MG63 (cell line): ENCODE measurements at regions not wholly inside any gene's neighbourhood (a gene's known extent, or its start where the extent isn't known, plus 50 kb on each side); places are given as distances from the start of the nearest gene placed in this dataset.
A peak's percentile ranks its signal among the peaks of the same experiment; 100 is the strongest.

Experiments used
- DNase-seq: peaks from one replicate; pipeline ENCODE4 v3.0.0-alpha.2; 2020
- H3K27me3 ChIP-seq: fragments of 250-450 bp; sonication (Bioruptor Pico); 2 replicates; pipeline ENCODE4 v1.5.1; 2020; ENCODE audit warnings: mild to moderate bottlenecking, moderate library complexity
- H3K36me3 ChIP-seq: fragments of 250-450 bp; sonication (Bioruptor Pico); 2 replicates; pipeline ENCODE4 v1.5.1; 2020; ENCODE audit warnings: mild to moderate bottlenecking, moderate library complexity
- H3K4me3 ChIP-seq: fragments of 250-450 bp; sonication (Bioruptor Pico); 2 replicates; pipeline ENCODE4 v1.5.1; 2020; ENCODE audit warnings: mild to moderate bottlenecking, moderate library complexity
- H3K9me3 ChIP-seq: fragments of 250-450 bp; sonication (Bioruptor Pico); 2 replicates; pipeline ENCODE4 v1.5.1; 2020; ENCODE audit warnings: mild to moderate bottlenecking, moderate library complexity

DNA sequence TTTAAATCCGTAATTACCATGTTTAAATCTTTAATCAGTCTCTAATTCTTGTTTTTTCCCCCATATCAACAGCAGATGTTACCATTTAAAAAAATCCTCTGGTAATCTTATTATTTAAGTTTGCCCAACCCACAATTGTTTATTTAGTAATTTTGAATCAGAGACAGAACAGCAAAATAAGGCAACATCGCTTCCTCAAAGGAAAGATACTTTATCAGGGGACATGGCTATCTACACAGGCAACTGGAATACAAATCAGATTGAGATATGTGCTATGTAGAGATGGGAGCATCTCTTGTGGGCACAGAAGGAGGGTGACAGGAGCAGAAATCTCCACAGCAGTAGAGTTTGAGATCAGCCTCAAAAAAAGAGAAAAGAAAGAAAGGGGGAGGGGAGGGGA, 674.4 kb downstream of the SEMA5A start:
- Histone ChIP-seq H3K27me3 (no peaks in the 10 kb centered on the region), H3K36me3 (no peaks in the 10 kb centered on the region), H3K9me3 (no peaks in the 10 kb centered on the region), H3K4me3 (no peak overlapping the region)
- DNase-seq = no peak

DNA sequence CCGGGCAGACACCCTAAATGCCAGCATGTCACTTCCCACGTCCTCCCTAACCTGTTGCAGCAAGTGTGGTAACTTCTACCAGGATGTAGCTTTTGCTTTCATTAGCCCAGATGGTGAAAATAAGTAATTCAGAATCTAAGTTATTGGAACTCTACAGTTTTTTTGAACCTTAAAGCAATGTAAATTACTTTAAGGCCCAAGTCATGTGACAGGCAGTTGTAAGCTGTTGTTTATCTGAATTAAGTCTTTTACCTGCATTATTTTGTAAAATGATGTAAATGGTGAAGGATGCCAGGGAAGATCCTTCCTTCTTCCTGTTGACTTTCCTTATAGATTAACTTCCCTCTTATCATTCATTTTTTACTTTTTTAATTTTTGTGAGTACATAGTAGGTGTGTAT, 670.2 kb downstream of the SEMA5A start:
- Histone ChIP-seq H3K9me3 (no peaks in the 10 kb centered on the region), H3K36me3 (no peaks in the 10 kb centered on the region), H3K27me3 (no peaks in the 10 kb centered on the region), H3K4me3 (no peak overlapping the region)
- DNase-seq = no peak

DNA sequence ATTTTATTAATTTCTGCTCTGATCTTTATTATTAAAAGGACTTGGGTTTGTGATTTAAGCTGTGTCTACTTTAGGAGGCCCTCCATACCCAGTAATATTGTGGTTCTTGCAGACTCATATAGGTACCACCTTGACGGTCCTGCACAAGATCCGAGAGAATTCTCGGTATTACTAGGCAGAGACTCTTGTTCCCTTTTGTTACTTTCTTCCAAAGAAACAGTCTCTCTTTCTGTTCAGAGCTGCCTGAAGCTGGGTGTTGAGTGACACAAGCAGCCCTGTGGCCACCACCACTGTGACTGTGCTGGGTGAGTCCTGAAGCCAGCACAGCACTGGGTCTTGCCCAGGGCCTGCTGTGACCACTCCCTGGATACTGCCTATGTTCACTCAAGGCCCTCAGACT, 666.6 kb downstream of the SEMA5A start:
- Histone ChIP-seq H3K36me3 (no peaks in the 10 kb centered on the region), H3K4me3 (no peak overlapping the region), H3K27me3 (no peaks in the 10 kb centered on the region), H3K9me3 (no peaks in the 10 kb centered on the region)
- no peak for DNase-seq

DNA sequence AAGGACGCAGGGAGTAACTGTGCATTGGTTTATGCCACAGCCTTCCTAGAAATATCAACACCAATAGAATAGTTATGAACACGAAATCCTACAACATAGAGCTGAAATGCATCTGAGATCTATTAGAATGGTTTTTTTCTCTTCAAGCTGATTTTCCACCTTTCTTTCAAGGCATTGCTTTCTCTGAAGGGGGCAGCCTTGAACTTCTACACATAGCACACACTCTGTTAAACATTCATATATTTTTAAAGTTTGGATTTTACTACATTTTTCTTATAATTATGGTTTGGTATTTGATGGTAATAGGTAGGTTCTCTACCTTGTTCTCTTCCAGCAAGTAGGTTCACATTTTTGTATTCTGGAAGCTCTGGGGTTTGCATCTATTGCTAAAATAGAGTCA, 661.8 kb downstream of the SEMA5A start:
- DNase-seq = no peak
- H3K4me3 ChIP-seq = no peak overlapping the region
- H3K9me3 ChIP-seq = peaks cover 11% of the 10 kb centered on the region
- H3K27me3 ChIP-seq = no peaks in the 10 kb centered on the region
- H3K36me3 ChIP-seq = no peaks in the 10 kb centered on the region

DNA sequence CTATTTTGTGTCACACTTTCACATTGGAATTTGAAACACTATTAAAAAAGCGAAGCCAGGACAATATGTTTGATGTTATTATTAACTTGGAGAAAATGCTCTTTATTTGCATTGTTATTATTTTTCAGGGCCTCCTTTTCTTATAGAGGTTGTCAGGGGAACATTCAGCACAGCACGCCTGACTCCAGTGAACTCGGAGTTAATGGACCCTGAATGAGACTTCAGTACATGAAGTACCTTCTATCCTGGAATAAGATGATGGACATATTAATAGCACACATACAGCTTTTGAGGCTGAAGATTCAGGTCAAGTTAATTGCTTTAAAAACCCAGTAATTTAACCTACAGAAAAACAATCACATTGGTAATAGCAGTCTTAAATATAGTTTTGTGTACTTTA, 652.9 kb downstream of the SEMA5A start:
- Histone ChIP-seq H3K9me3 (no peaks in the 10 kb centered on the region), H3K4me3 (no peak overlapping the region)

GRCh38 chr5:8894031-8894430, 651.8 kb downstream of the SEMA5A start:
- no peak for DNase-seq
- Histone ChIP-seq H3K27me3 (no peaks in the 10 kb centered on the region), H3K9me3 (no peaks in the 10 kb centered on the region; the same call in 1 of the 2 replicates), H3K36me3 (no peaks in the 10 kb centered on the region), H3K4me3 (no peak overlapping the region)

More for the DNA sequence above, 652.9 kb downstream of the SEMA5A start:
- no peak for DNase-seq
- Histone ChIP-seq H3K27me3 (no peaks in the 10 kb centered on the region), H3K36me3 (no peaks in the 10 kb centered on the region)

DNA sequence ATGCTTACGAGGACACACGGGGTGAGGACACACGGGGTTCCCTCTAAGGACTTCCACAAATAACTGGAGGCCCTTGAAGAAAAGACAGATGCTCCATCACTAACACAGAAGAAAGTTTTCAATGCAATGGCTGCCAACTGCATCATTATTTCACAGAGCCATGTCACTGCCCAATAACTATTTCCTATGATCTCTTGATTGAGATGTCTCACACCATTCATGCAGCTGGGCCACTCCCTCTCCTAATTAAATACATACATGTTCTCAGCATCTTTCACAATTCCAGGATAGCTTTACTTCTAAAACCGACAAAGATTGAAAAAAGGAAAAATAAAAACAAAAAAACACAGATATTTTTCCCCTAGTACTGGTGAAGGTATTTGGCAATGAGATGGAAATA, 650.8 kb downstream of the SEMA5A start:
- no peaks in the 10 kb centered on the region for H3K36me3 ChIP-seq
- no peak for DNase-seq
- H3K4me3 ChIP-seq = no peak overlapping the region

GRCh38 chr5:8895599-8895998, 650.3 kb downstream of the SEMA5A start:
- H3K4me3 ChIP-seq = no peak overlapping the region
- H3K9me3 ChIP-seq = no peaks in the 10 kb centered on the region; the same call in 1 of the 2 replicates
- H3K36me3 ChIP-seq = no peaks in the 10 kb centered on the region
- no peaks in the 10 kb centered on the region for H3K27me3 ChIP-seq
- no peak for DNase-seq

More for the DNA sequence above, 650.8 kb downstream of the SEMA5A start:
- H3K9me3 ChIP-seq = no peaks in the 10 kb centered on the region; the same call in 1 of the 2 replicates
- no peaks in the 10 kb centered on the region for H3K27me3 ChIP-seq

DNA sequence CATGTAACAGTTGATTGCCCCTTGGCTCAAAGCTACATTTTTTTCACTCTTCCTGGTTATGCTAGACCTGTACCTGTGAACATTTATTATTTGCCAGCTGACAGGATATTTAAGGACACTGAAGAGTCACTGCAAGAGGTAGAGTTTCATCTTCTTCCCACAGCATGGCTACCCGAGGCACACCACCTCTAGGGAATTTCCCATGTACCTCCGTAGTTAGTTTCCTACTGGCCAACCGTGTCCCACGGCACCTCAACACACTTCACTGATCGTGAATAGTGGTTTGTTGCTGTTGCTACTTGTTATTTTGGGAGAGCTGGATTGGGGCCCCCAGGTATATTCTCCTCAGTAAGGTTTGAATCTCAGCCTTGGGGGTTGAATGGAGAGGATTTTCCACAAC, 648.6 kb downstream of the SEMA5A start:
- H3K4me3 ChIP-seq = no peak overlapping the region
- H3K9me3 ChIP-seq = no peaks in the 10 kb centered on the region; the same call in 1 of the 2 replicates
- no peak for DNase-seq
- H3K27me3 ChIP-seq = no peaks in the 10 kb centered on the region
- H3K36me3 ChIP-seq = no peaks in the 10 kb centered on the region

GRCh38 chr5:8905021-8905420, 640.9 kb downstream of the SEMA5A start:
- Histone ChIP-seq H3K9me3 (peaks cover 3% of the 10 kb centered on the region; the same call in 1 of the 2 replicates), H3K27me3 (no peaks in the 10 kb centered on the region), H3K4me3 (no peak overlapping the region), H3K36me3 (no peaks in the 10 kb centered on the region)
- DNase-seq = peak; percentile 55

- no peak overlapping the region for H3K4me3 ChIP-seq
- H3K9me3 ChIP-seq = peaks cover 3% of the 10 kb centered on the region; the same call in 1 of the 2 replicates
- no peaks in the 10 kb centered on the region for H3K36me3 ChIP-seq
- no peaks in the 10 kb centered on the region for H3K27me3 ChIP-seq
- peak; percentile 19 for DNase-seq
Measured at GRCh38 chr5:8906303-8906967, 639.4 kb downstream of the SEMA5A start.

GRCh38 chr5:8907168-8907868, 638.6 kb downstream of the SEMA5A start:
- DNase-seq = no peak
- no peak overlapping the region for H3K4me3 ChIP-seq

DNA sequence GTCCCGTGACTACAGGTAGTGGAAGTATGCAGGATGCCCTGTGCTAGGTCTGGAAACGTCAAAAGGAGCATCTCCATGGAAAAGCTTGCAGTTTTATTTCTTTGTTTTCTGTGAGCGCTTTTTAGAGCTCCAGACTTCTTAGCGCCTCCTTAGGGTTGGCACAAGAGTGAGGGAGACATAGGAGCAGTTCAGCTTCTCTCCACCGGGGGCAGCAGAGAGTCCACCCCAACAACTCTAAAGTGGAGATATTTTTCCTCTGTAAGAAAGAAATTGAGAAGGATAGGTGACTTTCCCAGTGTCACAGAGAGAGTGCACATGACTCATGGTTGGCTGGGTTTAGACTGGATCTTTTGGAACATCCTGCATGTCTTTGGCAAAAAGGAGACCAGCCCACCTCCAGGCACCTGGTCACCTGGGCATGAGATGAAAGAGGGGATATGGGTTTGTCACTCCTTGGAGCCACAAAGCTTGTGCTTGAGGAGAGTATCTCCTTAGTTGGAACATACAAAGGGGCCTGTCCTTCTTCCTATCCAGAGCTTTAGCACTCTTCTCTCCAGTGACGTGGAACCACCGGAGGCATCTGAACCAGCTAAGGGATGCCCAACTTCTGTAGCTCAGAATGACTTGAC, 637.7 kb downstream of the SEMA5A start:
- H3K9me3 ChIP-seq = peaks cover 3% of the 10 kb centered on the region; the same call in 1 of the 2 replicates
- H3K4me3 ChIP-seq = no peak overlapping the region
- peak; percentile 42 for DNase-seq
- no peaks in the 10 kb centered on the region for H3K36me3 ChIP-seq
- no peaks in the 10 kb centered on the region for H3K27me3 ChIP-seq

More at GRCh38 chr5:8907168-8907868, 638.6 kb downstream of the SEMA5A start:
- Histone ChIP-seq H3K36me3 (no peaks in the 10 kb centered on the region), H3K27me3 (no peaks in the 10 kb centered on the region), H3K9me3 (peaks cover 3% of the 10 kb centered on the region; the same call in 1 of the 2 replicates)

DNA sequence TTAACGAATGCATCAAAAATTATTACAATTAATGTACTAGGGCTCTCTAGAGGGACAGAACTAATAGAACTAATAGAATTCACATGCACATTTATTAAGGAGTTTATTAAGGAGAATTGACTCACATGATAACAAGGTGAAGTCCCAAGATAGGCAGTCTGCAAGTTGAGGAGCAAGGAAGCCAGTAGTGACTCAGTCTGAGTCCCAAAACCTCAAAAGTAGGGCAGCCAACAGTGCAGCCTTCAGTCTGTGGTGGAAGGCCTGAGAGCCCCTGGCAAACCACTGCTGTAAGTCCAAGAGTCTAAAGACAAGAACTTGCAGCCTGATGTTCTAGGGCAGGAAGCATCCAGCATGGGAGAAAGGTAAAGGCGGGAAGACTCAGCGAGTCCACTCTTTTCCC, 633.8 kb downstream of the SEMA5A start:
- peak; percentile 65 for DNase-seq
- Histone ChIP-seq H3K27me3 (no peaks in the 10 kb centered on the region), H3K4me3 (no peak overlapping the region), H3K9me3 (no peaks in the 10 kb centered on the region), H3K36me3 (no peaks in the 10 kb centered on the region)

DNA sequence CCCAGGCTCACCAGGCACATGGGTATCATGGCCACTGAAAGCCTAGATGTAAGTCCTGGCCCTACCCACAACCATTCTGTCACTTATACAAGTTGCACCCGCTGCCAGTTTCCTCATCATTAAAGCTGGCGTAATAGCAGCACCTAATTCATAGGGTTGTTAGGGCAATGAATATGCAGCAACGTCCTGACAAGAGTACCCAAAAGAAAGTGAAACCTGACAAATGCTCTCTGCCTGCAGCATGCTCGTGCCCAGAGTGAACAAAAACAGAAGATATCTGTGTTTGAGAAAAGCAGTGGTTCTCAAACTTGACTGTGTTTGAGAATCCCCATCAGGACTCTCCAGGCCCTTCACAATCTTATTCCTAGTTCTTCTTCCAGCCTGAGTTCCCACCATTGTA, 632.4 kb downstream of the SEMA5A start:
- Histone ChIP-seq H3K27me3 (no peaks in the 10 kb centered on the region), H3K4me3 (no peak overlapping the region), H3K9me3 (no peaks in the 10 kb centered on the region), H3K36me3 (no peaks in the 10 kb centered on the region)
- DNase-seq = no peak

- Histone ChIP-seq H3K36me3 (no peaks in the 10 kb centered on the region), H3K9me3 (no peaks in the 10 kb centered on the region; the same call in 1 of the 2 replicates), H3K4me3 (no peak overlapping the region), H3K27me3 (no peaks in the 10 kb centered on the region)
- DNase-seq = no peak
Measured at GRCh38 chr5:8919096-8919495, 626.8 kb downstream of the SEMA5A start.

DNA sequence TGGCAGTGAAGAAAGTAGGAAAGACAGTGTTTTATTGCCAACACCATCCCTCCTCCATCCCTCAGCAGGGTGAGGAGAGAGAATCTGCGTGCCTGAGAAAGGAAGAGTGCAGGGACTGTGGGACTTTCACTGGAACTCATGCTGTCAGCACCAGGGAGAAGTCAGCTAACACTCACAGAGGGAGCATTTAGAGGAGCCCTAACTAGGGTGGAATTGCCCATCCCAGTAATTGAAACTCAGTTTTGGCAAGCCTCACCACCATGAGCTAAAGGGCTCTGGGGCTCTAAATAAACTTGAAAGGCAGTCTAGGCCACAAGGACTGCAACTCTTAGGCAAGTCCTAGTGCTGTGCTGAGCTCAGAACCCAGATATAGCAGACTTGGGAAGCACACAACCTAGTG, 622.3 kb downstream of the SEMA5A start:
- Histone ChIP-seq H3K36me3 (no peaks in the 10 kb centered on the region), H3K9me3 (peaks cover 3% of the 10 kb centered on the region; the same call in 1 of the 2 replicates), H3K4me3 (no peak overlapping the region), H3K27me3 (no peaks in the 10 kb centered on the region)
- DNase-seq = no peak
